ELR (cell line): ENCODE measurements at regions not wholly inside any gene's neighbourhood (a gene's known extent, or its start where the extent isn't known, plus 50 kb on each side); places are given as distances from the start of the nearest gene placed in this dataset.
"Not testable (repeated sequence)": the region's sequence is repeated elsewhere in the genome, so short reads cannot be mapped to it uniquely, and the experiment has no call there.

Experiments
- DNase-seq: peaks from one replicate; pipeline ENCODE4 v3.0.0-alpha.2; 2015; ENCODE audit warnings: low read depth

DNA sequence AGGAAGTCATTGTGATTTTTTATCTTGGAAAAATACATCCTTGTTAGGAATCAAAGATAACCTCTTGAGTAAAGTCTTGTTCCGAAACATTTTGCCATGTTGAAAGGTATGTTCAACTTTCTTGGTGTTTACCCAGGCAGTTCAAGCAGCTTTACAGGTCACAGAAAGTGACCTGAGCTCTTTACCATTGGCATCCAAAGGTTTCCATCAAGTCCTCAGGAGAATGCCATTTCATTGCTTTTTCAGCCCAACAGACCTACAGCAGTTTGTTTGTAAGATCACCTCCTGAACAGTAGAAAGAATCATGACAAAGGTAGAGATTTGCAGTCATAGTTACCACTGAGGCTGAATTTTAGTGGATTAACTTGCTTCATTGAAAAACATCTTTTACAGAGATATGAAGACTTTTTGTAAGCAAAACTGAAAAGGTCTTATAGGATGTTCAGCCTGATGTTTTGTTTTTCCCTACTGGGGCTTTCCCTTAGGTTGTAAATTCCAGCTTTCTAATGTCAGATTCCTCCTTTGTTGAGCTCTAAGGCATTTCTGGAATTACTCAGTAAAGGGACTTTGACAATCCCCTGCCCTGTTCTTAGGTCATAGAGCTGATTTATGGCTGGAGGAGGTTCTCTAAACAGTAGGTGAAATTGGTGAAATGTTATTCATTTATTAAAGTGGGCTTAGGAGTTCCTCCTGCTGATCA, 236.8 kb upstream of the RBMS1 start:
- no peak for DNase-seq

DNA sequence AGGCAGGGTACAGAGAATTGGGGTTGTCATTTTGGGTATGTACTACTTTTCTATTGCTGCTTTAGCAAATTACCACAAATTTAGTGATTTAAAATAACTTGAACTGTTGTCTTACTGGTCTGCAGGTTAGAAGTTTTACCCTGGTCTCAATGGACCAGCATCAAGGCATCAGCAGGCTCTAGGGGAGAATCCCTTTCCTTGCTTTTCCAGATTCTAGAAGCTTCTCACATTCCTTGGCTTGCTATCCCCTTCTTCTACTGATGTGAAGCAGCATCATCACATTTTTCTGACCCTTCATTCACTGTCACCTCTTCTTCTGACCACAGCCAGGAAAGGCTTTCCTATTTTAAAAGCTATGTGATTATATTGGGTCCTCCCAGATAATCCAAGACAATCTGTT, 237.8 kb upstream of the RBMS1 start:
- no peak for DNase-seq

DNA sequence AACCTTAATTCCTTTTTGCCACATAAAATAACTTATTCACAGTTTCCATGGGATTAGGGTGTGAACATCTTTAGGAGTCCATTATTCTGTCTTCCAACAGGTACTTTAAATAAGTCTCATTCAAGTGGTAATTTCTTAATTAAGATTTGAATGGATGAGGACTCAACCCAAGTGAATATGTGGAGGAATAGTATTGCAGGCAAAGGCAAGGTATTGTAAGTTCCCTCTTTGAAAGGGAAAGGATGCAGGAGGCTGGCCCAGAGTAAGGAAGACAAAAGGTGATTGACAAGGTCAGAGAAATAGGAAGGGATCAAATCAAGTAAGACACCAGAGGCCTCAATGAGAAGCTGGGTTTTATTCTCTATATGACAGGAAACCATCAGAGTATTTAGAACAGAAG, 238.2 kb upstream of the RBMS1 start:
- DNase-seq: no peak

DNA sequence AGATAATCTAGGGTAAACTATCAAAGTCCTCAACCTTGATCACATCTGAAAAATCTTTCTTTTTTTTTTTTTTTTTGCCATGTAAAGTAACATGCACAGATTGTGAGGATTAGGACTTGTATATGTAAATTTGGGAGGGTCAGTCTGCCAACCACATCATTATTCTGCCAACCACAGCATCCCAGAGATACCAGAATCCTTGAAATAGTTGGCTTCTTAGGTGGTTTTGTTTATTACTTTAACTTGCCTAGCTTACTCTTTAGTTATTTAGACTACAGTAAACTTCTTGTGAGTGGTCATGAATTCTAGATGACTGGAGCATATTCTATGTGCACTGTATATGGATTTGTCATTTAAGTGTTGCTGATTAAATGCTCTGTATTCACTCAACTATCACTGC, 242.1 kb upstream of the RBMS1 start:
- DNase-seq: peak; percentile 39

DNA sequence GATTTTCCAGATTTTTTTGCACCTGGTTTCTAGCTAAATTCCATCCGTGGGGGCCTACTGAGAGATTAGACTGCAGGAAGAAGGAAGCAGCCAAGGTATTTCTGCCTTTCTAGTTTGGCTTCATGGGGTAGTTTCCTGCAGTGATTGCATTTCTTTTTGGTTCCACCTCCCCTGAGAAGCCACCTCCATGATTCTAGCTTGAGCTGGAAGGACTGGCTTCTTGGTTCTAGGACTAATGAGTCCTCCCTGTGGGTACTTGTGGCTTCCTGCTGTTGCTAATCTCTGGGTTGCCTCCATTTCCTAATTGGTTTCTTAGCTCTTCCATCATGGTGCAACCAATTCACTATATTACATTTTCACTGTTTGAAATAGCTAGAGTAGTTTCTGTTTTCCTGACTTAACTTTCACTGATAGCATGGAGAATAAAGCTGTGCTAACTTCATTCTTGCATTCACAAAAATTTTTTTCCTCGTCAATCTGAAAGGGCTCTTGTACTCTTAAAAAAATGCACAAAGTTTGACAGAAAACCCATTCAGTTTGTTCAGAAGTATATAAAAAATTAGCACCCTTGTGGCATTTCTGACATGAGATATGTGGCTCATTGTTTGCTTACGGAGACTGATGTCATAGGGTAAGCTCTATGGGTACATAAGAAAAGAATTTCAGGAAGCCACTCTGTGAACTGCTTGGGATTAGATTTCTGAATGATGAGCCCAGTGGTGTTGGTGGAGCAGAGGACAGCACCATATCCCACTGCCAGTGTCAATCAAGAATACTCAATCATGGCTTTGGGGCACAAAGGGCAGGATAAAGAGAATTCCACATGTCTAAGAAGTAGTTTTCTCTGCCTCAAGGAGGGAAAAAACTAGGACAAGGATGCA, 242.8 kb upstream of the RBMS1 start:
- DNase-seq: peak; percentile 73

DNA sequence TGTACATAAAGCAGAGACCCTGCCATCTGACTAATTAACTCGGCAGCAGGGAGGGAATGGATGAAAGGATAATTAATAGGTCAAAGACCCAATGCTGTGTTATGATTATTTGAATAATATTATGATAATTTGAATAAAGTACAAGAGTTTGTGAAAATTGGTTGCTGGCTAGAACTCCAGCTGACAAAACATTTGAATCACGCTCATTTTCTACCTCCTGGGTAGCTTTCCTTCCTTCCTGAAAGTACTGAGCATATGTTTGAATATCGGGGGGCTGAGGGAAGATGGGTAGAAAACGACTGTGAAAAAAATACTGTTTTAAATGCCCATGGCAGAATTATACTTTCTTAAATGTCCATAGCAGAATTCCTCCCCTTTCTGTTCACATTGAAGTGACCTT, 243.6 kb upstream of the RBMS1 start:
- DNase-seq: no peak

DNA sequence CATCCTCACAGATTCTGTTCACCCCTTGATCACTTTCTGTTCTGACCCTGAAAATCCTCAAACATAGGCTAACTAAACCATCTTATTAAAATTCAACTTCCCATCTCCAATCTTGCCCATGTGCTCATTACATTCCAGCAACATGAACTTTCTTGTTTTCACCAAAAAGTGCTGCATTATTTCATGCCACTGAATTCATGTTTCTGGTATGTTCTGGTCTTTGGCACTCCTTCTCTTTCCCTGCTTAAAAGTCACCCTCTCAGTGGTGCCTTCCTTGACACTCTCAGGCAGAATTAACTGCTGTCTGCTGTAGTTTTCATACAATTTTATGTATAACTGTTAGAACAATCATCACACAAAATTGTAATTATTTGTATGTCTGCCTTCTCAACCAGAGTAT, 247.7 kb upstream of the RBMS1 start:
- no peak for DNase-seq

DNA sequence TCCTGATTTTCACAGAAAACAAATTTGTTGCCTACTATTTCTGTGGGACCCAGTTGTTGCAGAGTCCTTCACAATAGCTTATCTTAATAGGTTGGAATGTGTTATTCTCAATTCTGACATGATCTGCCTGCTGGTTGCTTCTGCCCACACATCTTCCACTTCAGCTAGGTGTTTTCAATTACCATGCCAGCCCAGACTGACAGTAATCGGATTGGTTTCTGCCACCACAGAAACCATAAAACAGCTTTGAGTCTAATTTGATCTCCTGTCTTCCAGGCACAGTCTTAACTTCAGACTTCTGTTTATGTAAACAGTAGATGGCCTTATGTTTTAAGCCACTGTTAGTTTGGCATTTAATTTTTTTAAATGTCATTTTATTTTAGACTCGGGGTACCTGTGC, 248.2 kb upstream of the RBMS1 start:
- DNase-seq: no peak

DNA sequence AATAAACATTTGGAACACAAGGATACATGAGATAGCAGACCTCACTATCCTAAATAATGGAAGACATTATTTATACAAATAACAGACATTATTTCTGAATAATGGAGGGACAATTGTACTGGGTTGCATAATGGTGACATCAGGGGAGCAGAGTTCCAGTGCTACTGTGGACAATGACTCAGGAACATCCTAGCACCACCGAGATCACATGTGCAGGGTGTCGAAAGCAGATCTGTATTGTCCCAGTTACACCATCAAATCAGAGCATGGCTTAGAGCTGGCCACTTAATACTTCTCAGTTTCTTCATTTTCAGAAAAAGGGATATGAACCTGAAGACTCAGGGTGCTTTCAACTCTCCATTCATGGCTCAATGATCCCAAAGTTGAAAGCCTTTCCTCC, 249.1 kb upstream of the RBMS1 start:
- no peak for DNase-seq

DNA sequence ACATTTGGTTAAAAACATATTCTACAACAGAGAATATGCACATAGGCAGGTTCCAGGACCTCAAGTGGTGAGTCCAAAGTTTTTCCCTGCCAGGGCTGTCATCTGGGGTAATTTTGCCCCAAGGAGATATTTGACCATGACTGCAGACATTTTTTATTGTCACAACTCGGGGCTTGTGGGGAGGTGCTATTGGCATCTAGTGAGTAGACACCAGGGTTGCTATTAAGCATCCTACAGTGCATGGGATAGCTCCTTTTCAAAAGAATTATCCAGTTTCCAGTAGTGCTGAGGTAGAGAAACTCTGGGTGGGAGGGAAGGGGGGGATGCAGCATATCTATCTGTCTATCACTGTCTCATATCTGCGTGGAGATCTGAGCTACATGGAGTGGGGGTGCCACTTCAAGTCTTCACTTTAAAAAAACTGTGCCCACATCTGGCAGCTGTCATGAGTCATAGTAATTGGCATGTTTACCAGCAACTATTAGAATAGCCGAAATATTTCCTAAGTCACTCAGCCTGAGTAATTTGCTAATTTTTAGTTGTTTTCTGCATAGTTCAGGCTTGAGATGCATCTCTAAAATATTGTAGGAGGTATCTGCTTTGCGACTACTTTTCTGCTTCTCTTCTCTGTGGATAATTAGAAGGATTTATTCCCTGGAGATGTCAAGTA, 254.0 kb upstream of the RBMS1 start:
- DNase-seq: peak; percentile 88

DNA sequence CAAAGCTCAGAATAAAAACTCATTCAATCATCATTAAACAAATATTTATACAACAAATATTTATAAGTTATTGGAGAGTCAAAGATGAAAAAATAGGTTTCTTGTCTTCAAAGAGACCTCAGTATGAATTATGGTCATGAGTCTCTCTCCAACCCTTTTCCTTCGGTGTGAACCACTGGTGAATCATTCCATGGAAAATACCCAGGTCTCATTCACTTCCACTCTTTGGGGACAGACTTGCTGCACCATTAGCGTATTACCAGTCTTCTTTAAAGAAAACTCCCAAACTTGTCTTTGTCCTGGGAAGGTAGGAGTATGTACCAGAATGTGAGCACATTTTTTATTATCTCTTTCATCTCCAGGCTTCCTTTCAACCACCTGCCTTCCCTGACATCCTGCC, 257.4 kb upstream of the RBMS1 start:
- DNase-seq: peak; percentile 82

DNA sequence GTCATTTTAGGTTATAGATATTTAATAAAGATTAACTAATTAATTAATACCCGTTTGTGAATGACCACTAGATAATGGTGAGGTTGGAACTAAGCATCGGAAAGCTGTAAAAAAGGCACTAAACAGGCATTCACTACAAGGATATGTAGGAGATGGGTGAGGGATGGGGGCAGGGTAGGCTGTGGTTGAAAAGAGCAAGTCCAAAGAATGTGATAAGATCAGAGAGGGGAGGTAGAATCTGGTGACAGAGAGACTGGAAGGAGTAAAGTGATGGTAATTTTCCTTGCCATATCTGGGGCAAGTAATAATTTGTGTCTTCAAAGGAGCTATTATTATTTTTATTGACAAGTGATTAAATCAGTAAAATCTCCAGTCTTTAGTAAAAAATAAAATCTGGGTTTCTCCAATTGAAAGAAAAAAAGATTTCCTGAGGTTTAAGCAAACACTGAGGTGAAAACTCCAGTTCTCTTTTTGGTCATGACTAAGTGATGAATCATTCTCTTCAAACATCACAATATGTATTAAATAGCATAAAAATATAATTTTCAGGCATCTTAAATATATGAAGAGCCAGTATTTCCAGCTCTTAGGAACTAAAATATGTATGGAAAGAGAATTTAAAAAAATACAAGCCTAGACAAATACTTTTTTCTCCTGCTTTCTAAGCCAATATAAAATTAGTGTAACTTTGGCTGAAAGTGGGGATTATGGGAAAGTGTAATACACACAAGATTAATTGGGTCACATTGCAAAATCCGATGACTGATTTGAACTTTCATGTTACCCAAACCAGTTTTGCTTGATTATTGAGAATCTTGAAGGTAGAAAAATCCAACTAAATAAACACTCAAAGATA, 259.1 kb upstream of the RBMS1 start:
- peak; percentile 82 for DNase-seq

DNA sequence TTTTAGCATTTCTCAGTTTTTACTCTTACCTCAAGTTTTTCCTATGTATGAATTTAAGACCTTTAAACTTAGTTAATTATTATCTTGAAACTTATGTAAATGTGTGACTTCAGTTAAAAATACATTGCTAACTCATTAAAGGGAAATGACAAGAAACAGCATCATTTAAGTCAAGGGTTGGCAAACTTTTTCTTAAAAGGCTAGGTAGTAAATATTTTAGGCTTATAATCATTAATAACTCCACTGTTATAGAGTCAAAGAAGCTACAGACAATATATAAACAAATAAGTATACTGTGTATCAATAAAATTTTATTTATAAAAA, 259.7 kb upstream of the RBMS1 start:
- no peak for DNase-seq

DNA sequence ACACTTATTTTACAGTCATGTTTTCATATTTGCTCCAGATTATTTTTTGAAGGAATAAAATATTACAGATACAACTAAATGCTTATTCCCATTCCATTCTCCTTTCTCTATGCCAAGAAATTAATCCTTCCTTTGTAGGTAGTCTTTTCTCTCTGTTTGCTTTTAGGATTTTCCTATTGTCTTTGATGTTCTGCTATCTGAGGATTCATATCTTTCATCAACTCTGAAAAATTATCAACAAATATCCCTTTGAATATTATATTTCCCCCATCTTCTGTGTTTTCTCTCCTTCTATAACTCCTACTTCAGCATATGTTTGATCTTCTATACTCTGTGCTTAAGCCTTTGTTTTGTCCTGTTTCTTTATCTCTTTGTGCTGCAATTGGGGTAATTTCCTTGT, 260.4 kb upstream of the RBMS1 start:
- DNase-seq: no peak

DNA sequence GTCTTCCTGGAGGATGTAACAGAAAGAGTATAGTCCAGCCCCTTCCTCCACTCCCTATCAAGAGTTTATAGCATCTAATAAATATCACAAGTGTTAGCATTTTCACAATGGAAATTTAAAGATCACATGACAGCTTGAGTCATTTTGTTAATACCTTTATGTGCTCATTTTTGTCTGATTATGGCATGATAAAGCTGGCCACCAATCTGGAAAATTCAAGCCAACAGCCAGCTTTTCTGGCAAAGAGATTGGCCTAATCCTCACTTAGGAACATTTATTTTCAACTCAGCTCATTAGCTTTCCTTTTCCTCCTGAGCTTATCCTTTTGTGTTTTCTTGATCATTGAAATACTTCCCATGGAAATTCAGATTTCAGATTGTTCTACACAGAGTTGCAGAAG, 262.9 kb upstream of the RBMS1 start:
- DNase-seq: no peak

DNA sequence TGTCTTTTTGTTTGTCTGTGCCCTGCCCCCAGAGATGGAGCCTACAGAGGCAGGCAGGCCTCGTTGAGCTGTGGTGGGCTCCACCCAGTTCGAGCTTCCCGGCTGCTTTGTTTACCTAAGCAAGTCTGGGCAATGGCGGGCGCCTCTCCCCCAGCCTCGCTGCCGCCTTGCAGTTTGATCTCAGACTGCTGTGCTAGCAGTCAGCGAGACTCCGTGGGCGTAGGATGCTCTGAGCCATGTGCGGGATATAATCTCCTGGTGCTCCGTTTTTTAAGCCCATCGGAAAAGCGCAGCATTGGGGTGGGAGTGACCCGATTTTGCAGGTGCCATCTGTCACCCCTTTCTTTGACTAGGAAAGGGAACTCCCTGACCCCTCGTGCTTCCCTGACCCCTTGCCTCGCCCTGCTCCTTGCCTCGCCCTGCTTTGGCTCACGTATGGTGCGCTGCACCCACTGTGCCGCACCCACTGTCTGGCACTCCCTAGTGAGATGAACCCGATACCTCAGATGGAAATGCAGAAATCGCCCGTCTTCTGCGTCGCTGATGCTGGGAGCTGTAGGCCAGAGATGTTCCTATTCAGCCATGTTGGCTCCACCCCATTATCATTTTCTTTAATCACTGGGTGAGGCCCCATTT, 269.0 kb upstream of the RBMS1 start:
- DNase-seq: not testable (repeated sequence)

DNA sequence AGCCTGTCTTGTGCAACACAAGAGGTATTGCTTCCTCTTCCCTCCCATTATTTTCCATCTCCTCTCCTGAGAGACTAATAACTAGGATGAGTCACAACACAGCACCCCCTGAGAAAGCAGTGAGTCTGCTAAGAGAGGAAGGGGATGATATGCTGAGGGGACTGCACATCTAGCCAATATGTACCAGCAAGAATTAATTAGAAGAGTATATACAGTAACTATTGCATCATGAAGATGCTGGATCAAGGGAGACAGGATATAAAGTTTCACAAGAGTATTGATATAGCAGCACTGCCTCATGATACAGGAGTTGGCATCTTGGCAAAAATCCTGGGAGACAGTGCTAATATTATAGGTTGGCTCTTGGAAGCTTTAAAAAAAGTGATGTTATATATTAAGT, 289.9 kb upstream of the RBMS1 start:
- DNase-seq: no peak

DNA sequence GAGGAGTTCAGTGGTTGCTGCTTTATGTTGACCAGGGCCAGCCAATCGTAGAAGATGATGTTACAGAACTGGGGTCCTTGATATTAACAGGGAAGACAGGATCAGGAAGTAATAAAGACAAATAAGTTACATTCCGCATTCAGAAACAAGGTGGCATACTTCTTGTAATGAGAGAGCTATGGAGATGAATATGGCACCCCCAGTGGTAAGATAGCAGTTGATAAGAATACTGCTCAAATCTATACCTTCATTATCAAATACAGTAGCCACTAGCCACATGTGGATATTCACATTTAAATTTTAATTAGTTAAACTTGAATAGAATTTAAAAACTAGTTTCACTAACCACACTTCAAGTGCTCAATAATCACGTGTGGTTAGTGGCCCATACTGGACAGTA, 290.4 kb upstream of the RBMS1 start:
- DNase-seq: peak; percentile 17

DNA sequence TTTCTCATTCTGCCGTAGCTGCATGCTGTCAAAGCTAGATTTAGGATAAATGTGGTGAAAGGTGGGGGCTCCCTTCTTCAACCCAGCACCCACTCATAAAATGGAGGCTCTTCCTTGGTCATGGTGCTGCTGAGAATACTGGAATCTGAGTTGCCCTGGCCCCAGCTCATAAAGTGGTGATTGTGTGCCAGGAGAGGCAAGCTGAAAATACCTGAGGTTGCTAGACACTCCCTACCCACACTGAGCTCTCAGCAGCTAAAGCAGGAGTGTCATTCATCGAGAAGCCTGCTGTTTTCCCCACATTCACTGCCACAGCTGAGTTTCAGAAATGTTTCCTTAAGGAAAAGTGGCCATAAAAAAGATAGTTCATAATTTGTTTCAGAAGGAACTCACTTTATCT, 297.1 kb upstream of the RBMS1 start:
- DNase-seq: no peak

DNA sequence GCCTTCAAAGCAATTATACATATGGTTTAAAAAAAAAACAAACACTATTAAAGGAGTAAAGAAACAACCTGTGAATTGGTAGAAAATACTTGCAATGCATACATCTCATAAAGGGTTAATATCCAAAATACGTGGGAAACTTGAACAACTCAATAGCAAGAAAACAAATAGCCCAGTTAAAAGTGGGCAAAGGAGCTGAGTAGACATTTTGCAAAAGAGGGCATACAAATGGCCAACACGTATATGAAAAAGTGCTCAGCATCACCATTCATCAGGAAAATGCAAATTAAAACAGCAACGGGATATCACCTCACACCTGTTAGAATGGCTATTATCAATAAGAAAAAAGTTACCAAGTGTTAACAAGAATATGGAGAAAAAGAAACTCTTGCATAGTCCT, 298.3 kb upstream of the RBMS1 start:
- no peak for DNase-seq

DNA sequence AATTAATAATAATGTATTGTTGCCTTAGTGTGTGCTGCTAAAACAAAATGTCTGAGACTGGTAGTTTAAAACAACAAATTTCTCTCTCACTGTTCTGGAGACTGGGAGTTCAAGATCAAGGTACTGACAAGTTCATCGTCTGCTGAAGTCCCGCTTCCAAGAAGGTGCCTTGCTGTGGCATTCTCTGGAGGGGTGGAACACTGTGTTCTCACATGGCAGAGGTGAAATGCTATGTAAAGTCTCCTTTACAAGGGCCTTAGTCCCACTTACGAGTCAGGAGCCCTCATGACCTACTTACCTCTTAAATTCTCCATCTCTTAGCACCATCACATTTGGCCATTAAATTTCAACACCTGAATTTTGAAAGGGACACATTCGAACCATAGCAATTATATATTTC, 299.2 kb upstream of the RBMS1 start:
- DNase-seq: no peak

DNA sequence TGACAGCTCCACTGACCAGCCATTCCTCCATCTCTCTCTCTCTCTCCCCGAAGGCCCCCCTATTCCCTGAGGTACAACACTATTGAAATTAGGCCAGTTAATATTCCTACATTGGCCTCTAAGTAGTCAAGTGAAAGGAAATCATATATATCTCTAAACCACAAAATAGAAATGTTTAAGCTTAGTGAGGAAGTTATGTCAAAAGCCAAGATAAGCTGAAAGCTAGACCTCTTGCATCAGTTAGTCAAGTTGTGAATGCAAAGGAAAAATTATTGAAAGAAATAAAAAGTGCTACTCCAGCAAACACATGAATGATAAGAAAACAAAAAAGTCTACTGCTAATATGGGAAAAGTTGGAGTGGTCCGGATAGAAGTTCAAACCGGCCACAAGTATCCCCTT, 301.3 kb upstream of the RBMS1 start:
- DNase-seq: no peak
